SH-SY5Y (cell line): ENCODE measurements at regions not wholly inside any gene's neighbourhood (a gene's known extent, or its start where the extent isn't known, plus 50 kb on each side); places are given as distances from the start of the nearest gene placed in this dataset.

ENCODE experiments used
- GATA2 ChIP-seq: IDR thresholded peaks from 2 replicates; pipeline ENCODE4 v1.6.1; 2011; ENCODE audit warnings: mild to moderate bottlenecking, low read depth, low read length
- GATA3 ChIP-seq: IDR thresholded peaks from 2 replicates; pipeline ENCODE4 v1.6.1; 2011; ENCODE audit warnings: low read depth, mild to moderate bottlenecking, low read length, moderate library complexity

GRCh38 chr10:70956029-70956759 lies 67.8 kb upstream of the PCBD1 start:
- TF ChIP-seq GATA2: no peak
- no peak for TF ChIP-seq GATA3
